Upper lobe of left lung (tissue), 4 donors: ENCODE measurements at regions not wholly inside any gene's neighbourhood (a gene's known extent, or its start where the extent isn't known, plus 50 kb on each side); places are given as distances from the start of the nearest gene placed in this dataset.

Experiments used
- POLR2A ChIP-seq, 4 donors: fragments of 450-650 bp; IDR thresholded peaks; one replicate each; pipeline ENCODE4 v1.5.1; 2016 to 2017; ENCODE audit warnings: antibody characterized with exemption in 4 of 4, mild to moderate bottlenecking in 2 of 4
- TF ChIP-seq, protein P1 (sequence below), 6 experiments: fragments of 450-650 bp in 4 of 6; fragments of 200-600 bp in 2 of 6; sonication (generic) in 2 of 6; IDR thresholded peaks; one replicate each; pipeline ENCODE4 v1.5.1; 2016 to 2019; ENCODE audit warnings: antibody characterized with exemption in 6 of 6

DNA sequence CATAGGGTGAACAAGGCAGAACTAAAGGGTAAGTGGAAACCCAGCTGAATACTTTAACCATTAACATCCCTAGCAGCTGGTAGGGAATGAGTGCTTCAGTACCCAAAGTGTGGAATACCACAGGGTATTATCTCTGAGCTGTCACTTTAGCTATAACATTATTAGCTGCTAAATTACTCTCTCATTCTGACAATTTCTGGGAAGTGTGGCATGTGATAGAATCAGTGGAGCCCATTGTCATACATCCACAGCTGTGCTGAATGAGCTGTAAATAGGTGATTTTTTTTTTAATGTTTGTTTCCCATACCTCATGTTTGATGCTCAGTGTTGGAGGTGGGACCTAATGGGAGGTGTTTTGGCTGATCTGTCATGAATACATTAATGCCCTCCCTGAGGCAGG lies 894.3 kb downstream of the DIPK2A start:
- TF ChIP-seq, protein P1, sequence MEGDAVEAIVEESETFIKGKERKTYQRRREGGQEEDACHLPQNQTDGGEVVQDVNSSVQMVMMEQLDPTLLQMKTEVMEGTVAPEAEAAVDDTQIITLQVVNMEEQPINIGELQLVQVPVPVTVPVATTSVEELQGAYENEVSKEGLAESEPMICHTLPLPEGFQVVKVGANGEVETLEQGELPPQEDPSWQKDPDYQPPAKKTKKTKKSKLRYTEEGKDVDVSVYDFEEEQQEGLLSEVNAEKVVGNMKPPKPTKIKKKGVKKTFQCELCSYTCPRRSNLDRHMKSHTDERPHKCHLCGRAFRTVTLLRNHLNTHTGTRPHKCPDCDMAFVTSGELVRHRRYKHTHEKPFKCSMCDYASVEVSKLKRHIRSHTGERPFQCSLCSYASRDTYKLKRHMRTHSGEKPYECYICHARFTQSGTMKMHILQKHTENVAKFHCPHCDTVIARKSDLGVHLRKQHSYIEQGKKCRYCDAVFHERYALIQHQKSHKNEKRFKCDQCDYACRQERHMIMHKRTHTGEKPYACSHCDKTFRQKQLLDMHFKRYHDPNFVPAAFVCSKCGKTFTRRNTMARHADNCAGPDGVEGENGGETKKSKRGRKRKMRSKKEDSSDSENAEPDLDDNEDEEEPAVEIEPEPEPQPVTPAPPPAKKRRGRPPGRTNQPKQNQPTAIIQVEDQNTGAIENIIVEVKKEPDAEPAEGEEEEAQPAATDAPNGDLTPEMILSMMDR (IDR thresholded peaks at IDR 0.05), result no peak
- TF ChIP-seq POLR2A (IDR thresholded peaks at IDR 0.05), result no peak
